Vagina (tissue), 2 donors: ENCODE measurements at regions not wholly inside any gene's neighbourhood (a gene's known extent, or its start where the extent isn't known, plus 50 kb on each side); places are given as distances from the start of the nearest gene placed in this dataset.

Experiments
- CTCF ChIP-seq, 3 experiments: fragments of 450-650 bp in 2 of 3; fragments of 200-600 bp in 1 of 3; sonication (generic) in 1 of 3; IDR thresholded peaks; one replicate each; pipeline ENCODE4 v1.5.1; 2017 to 2019; ENCODE audit warnings: antibody characterized with exemption in 3 of 3, mild to moderate bottlenecking in 2 of 3, moderate library complexity in 2 of 3
- POLR2A ChIP-seq, 2 donors: fragments of 450-650 bp; IDR thresholded peaks; one replicate each; pipeline ENCODE4 v1.6.1; 2017; ENCODE audit warnings: antibody characterized with exemption in 2 of 2, mild to moderate bottlenecking in 2 of 2, moderate library complexity in 2 of 2

GRCh38 chr12:111186347-111186746, 182.5 kb downstream of the PHETA1 start:
- TF ChIP-seq CTCF (IDR thresholded peaks at IDR 0.05) = no peak
- TF ChIP-seq POLR2A (IDR thresholded peaks at IDR 0.05) = no peak
